NCI-H2196 (cell line): ENCODE measurements at regions not wholly inside any gene's neighbourhood (a gene's known extent, or its start where the extent isn't known, plus 50 kb on each side); places are given as distances from the start of the nearest gene placed in this dataset.
"Not testable (repeated sequence)": the region's sequence is repeated elsewhere in the genome, so short reads cannot be mapped to it uniquely, and the experiment has no call there.

Experiments
- DNase-seq: peaks from one replicate; lab custom pipeline; 2025; ENCODE audit not compliant: unreplicated experiment; lab: John Stamatoyannopoulos, UW

GRCh38 chr10:8830876-8831275 lies 776.4 kb downstream of the GATA3 start:
- no peak for DNase-seq

GRCh38 chr10:8835453-8836167 lies 781.1 kb downstream of the GATA3 start:
- DNase-seq = no peak

GRCh38 chr10:8840356-8840755 lies 785.9 kb downstream of the GATA3 start:
- no peak for DNase-seq

- no peak for DNase-seq
These were observed 789.7 kb downstream of the GATA3 start for GRCh38 chr10:8844141-8844540.

- no peak for DNase-seq
These were observed 798.1 kb downstream of the GATA3 start for GRCh38 chr10:8852546-8852945.

GRCh38 chr10:8853048-8853447 lies 798.6 kb downstream of the GATA3 start:
- no peak for DNase-seq

- DNase-seq = not testable (repeated sequence)
These were observed 814.4 kb downstream of the GATA3 start for GRCh38 chr10:8868924-8869323.

- DNase-seq = no peak
These were observed 818.8 kb downstream of the GATA3 start for GRCh38 chr10:8873310-8873709.

- no peak for DNase-seq
These were observed 819.8 kb downstream of the GATA3 start for GRCh38 chr10:8874268-8874667.

- no peak for DNase-seq
These were observed 820.5 kb downstream of the GATA3 start for GRCh38 chr10:8874972-8875371.

GRCh38 chr10:8876171-8876570 lies 821.7 kb downstream of the GATA3 start:
- no peak for DNase-seq

GRCh38 chr10:8889538-8889937 lies 835.0 kb downstream of the GATA3 start:
- DNase-seq = no peak

- no peak for DNase-seq
These were observed 838.6 kb downstream of the GATA3 start for GRCh38 chr10:8893102-8893501.

- DNase-seq = no peak
These were observed 839.7 kb downstream of the GATA3 start for GRCh38 chr10:8894148-8894547.

- no peak for DNase-seq
These were observed 843.3 kb downstream of the GATA3 start for GRCh38 chr10:8897769-8898168.

GRCh38 chr10:8898745-8899330 lies 844.4 kb downstream of the GATA3 start:
- DNase-seq = no peak

GRCh38 chr10:8902926-8903325 lies 848.4 kb downstream of the GATA3 start:
- no peak for DNase-seq

GRCh38 chr10:8908013-8908412 lies 853.5 kb downstream of the GATA3 start:
- DNase-seq = no peak

GRCh38 chr10:8910314-8910713 lies 855.8 kb downstream of the GATA3 start:
- DNase-seq = no peak

GRCh38 chr10:8911032-8911431 lies 856.5 kb downstream of the GATA3 start:
- DNase-seq = no peak

GRCh38 chr10:8912108-8912507 lies 857.6 kb downstream of the GATA3 start:
- DNase-seq = no peak

- DNase-seq = no peak
These were observed 859.2 kb downstream of the GATA3 start for GRCh38 chr10:8913720-8914119.

GRCh38 chr10:8919280-8919679 lies 864.8 kb downstream of the GATA3 start:
- no peak for DNase-seq
